Stimulated activated CD4-positive, alpha-beta T cell treated with anti-CD3 and anti-CD28 coated beads, Interleukin-2, amount 100 ng/mL, for 24 hours (primary cell): ENCODE measurements at regions not wholly inside any gene's neighbourhood (a gene's known extent, or its start where the extent isn't known, plus 50 kb on each side); places are given as distances from the start of the nearest gene placed in this dataset.
"Not testable (repeated sequence)": the region's sequence is repeated elsewhere in the genome, so short reads cannot be mapped to it uniquely, and the experiment has no call there.

ENCODE experiments used
- DNase-seq, 2 donors: peaks; one replicate each; pipeline ENCODE4 v3.0.0-alpha.2; 2020

- DNase-seq, result no peak
Measured at GRCh38 chr9:87382900-87383299, 114.8 kb upstream of the DAPK1 start.

GRCh38 chr9:87383344-87384150 lies 114.1 kb upstream of the DAPK1 start:
- no peak for DNase-seq

GRCh38 chr9:87386490-87387025 lies 111.1 kb upstream of the DAPK1 start:
- DNase-seq, result no peak

- DNase-seq, result no peak
Measured at GRCh38 chr9:87387351-87388011, 110.2 kb upstream of the DAPK1 start.

- DNase-seq, result not testable (repeated sequence)
Measured at GRCh38 chr9:87388708-87389107, 109.0 kb upstream of the DAPK1 start.

- no peak for DNase-seq
Measured at GRCh38 chr9:87389936-87390335, 107.7 kb upstream of the DAPK1 start.

- no peak for DNase-seq
Measured at GRCh38 chr9:87390361-87390760, 107.3 kb upstream of the DAPK1 start.

- no peak for DNase-seq
Measured at GRCh38 chr9:87392086-87392485, 105.6 kb upstream of the DAPK1 start.

GRCh38 chr9:87393706-87394230 lies 103.9 kb upstream of the DAPK1 start:
- no peak for DNase-seq

- DNase-seq, result no peak
Measured at GRCh38 chr9:87395804-87396479, 101.7 kb upstream of the DAPK1 start.

- no peak for DNase-seq
Measured at GRCh38 chr9:87401681-87402080, 96.0 kb upstream of the DAPK1 start.

GRCh38 chr9:87402537-87402936 lies 95.1 kb upstream of the DAPK1 start:
- no peak for DNase-seq

GRCh38 chr9:87405677-87406542 lies 91.8 kb upstream of the DAPK1 start:
- DNase-seq, result no peak

- no peak for DNase-seq
Measured at GRCh38 chr9:87406543-87407166, 91.0 kb upstream of the DAPK1 start.

- DNase-seq, result not testable (repeated sequence)
Measured at GRCh38 chr9:87410047-87411005, 87.3 kb upstream of the DAPK1 start.

- no peak for DNase-seq
Measured at GRCh38 chr9:87420884-87421283, 76.8 kb upstream of the DAPK1 start.

GRCh38 chr9:87421734-87422133 lies 75.9 kb upstream of the DAPK1 start:
- no peak for DNase-seq

- DNase-seq, result no peak
Measured at GRCh38 chr9:87422999-87423398, 74.7 kb upstream of the DAPK1 start.

- DNase-seq, result not testable (repeated sequence)
Measured at GRCh38 chr9:87423885-87424284, 73.8 kb upstream of the DAPK1 start.

GRCh38 chr9:87425202-87425601 lies 72.5 kb upstream of the DAPK1 start:
- no peak for DNase-seq
